ENCODE measurements at regions not wholly inside any gene's neighbourhood (a gene's known extent, or its start where the extent isn't known, plus 50 kb on each side); places are given as distances from the start of the nearest gene placed in this dataset.

DNA sequence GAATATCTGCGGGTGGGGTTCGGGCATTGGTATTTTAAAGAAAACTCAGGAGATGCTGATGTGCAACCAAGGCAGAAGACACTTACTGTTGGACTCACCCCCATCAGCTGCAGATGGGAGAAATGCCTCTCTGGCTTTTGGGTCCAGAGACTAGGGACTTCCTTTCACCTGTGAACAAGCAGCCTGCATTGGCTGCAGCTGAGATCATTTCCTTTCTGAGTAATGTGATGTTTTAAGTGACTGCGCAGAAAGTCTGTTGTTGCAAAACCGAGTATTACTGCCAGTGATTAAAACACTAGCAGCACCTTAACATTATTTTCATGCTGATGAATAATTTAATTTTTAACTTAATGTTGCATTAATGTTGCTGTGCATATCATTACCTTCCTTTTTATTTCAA lies 143.0 kb downstream of the TSN start:
- no peak overlapping the region for H4K5ac ChIP-seq (ENCODE audit: insufficient read length, low read depth, low read length)
- H3K9ac ChIP-seq (replicated peaks in 1 of 4; ENCODE audit: extremely low read depth in 1 of 4, low read depth in 3 of 4, low read length in 3 of 4): no peak overlapping the region
- H3K14ac ChIP-seq (ENCODE audit: insufficient read length): no peak overlapping the region
- H3K4me2 ChIP-seq (ENCODE audit: insufficient read depth in 1 of 2, low read depth in 2 of 2, low read length in 2 of 2): no peak overlapping the region
- no peaks in the 10 kb centered on the region for H3K9me3 ChIP-seq (ENCODE audit: insufficient read depth in 2 of 2, low read depth in 1 of 2, low read length in 1 of 2)
- H3K4me1 ChIP-seq (replicated peaks in 1 of 4; ENCODE audit: control insufficient read depth in 3 of 4, insufficient read depth in 4 of 4, low read length in 3 of 4): no peaks in the 10 kb centered on the region; a peak in 1 of 7 replicates
- H2BK15ac ChIP-seq (ENCODE audit: low read length): no peak overlapping the region
- no peak overlapping the region for H4K91ac ChIP-seq (replicated peaks; ENCODE audit: insufficient read length, low read length)
- no peaks in the 10 kb centered on the region for H3K23me2 ChIP-seq (ENCODE audit: low read depth, low read length)
- DNase-seq (ENCODE audit: low read depth in 1 of 2, low spot score in 2 of 2): no peak
- H2BK20ac ChIP-seq (ENCODE audit: low read length): no peak overlapping the region
- H3K79me1 ChIP-seq (ENCODE audit: low read depth, low read length): no peaks in the 10 kb centered on the region
- ChIA-PET CTCF (ENCODE audit: partially characterized antibody) (interaction anchor here (0.9 to 9.0 kb wide), 7 partner anchors 8 to 87 kb away, joined by 3 to 94 read pairs (median 4); no protein-coding TSS in a partner anchor), POLR2A (ENCODE audit: partially characterized antibody) (no interaction called here)
- 86% methylated on average over 4 of the region's 4 CpGs; no CpG with 5 or more reads in 1 of the 2 experiments for WGBS, 2 experiments (ENCODE audit: extremely low coverage in 1 of 2, insufficient coverage in 1 of 2, insufficient read length in 1 of 2, insufficient replicate concordance in 2 of 2, low coverage in 1 of 2, low lambda C conversion rate in 2 of 2, missing lambda C conversion rate in 1 of 2)
- no peak overlapping the region for H2BK12ac ChIP-seq (ENCODE audit: low read depth, low read length)
- FAIRE-seq: no peak
- H2AFZ ChIP-seq (ENCODE audit: low read length): no peak overlapping the region
- H3K27me3 ChIP-seq (replicated peaks in 1 of 4; ENCODE audit: control insufficient read depth in 3 of 4, extremely low read depth in 1 of 4, insufficient read depth in 3 of 4, low read length in 3 of 4): no peaks in the 10 kb centered on the region; a peak in 1 of 7 replicates
- H4K8ac ChIP-seq (ENCODE audit: extremely low read depth, insufficient read depth, low read length): no peak overlapping the region
- H3K4me3 ChIP-seq (ENCODE audit: extremely low read depth in 1 of 4, insufficient read depth in 2 of 4, low read depth in 3 of 4, low read length in 4 of 4): no peak overlapping the region
- H2BK5ac ChIP-seq (ENCODE audit: low read depth, low read length): no peak overlapping the region
- no peak overlapping the region for H3K23ac ChIP-seq (ENCODE audit: insufficient read length)
- H4K20me1 ChIP-seq (replicated peaks in 1 of 2; ENCODE audit: control insufficient read depth in 1 of 2, insufficient read depth in 2 of 2, low read length in 2 of 2): no peaks in the 10 kb centered on the region
- H3K79me2 ChIP-seq (ENCODE audit: control insufficient read depth in 1 of 2, insufficient read depth in 2 of 2, low read length in 2 of 2): no peaks in the 10 kb centered on the region
- H3K4ac ChIP-seq (replicated peaks; ENCODE audit: insufficient read length, low read depth, low read length): no peak overlapping the region
- no peak overlapping the region for H3K18ac ChIP-seq (ENCODE audit: extremely low read depth, low read length)
- H2BK120ac ChIP-seq (replicated peaks; ENCODE audit: low read depth, low read length): no peak overlapping the region
- no peak overlapping the region for H3K27ac ChIP-seq (ENCODE audit: low read depth, low read length)
- H2AK5ac ChIP-seq (ENCODE audit: low read depth, low read length): no peak overlapping the region
- H3K36me3 ChIP-seq (ENCODE audit: control insufficient read depth in 2 of 4, insufficient read depth in 4 of 4, low read length in 3 of 4): no peaks in the 10 kb centered on the region
- no peak overlapping the region for H3K56ac ChIP-seq (replicated peaks; ENCODE audit: insufficient read length, low read depth, low read length)
- TF ChIP-seq SP1 (IDR thresholded peaks at IDR 0.05; ENCODE audit: low read depth, low read length) (no peak), CBX5 (IDR thresholded peaks at IDR 0.05; ENCODE audit: low read depth, low read length) (no peak)
